Esophagus muscularis mucosa (tissue), 4 donors: ENCODE measurements at regions not wholly inside any gene's neighbourhood (a gene's known extent, or its start where the extent isn't known, plus 50 kb on each side); places are given as distances from the start of the nearest gene placed in this dataset.
"Not testable (repeated sequence)": the region's sequence is repeated elsewhere in the genome, so short reads cannot be mapped to it uniquely, and the experiment has no call there.

Source experiments
- DNase-seq: peaks from one replicate; pipeline ENCODE4 v3.0.0-alpha.2; 2017; ENCODE audit errors: extremely low spot score
- H3K27ac ChIP-seq, 4 donors: fragments of 200-600 bp; sonication (generic); replicated peaks in 1 of 4; 1 replicate in 3 of 4; 2 replicates in 1 of 4; pipeline ENCODE4 v1.5.1; 2016 to 2019; ENCODE audit warnings: mild to moderate bottlenecking in 1 of 4
- H3K27me3 ChIP-seq, 4 donors: fragments of 200-600 bp; sonication (generic); one replicate each; pipeline versions ENCODE4 v1.5.1 to v1.6.0; 2016 to 2019
- H3K36me3 ChIP-seq, 4 donors: fragments of 200-600 bp; sonication (generic); one replicate each; pipeline ENCODE4 v1.5.1; 2016 to 2019
- H3K4me1 ChIP-seq, 4 donors: fragments of 200-600 bp; sonication (generic); one replicate each; pipeline ENCODE4 v1.5.1; 2016 to 2019
- H3K4me3 ChIP-seq, 4 donors: fragments of 200-600 bp; sonication (generic); 1 replicate in 2 of 4; 2 replicates in 2 of 4; pipeline ENCODE4 v1.5.1; 2016 to 2019; ENCODE audit warnings: mild to moderate bottlenecking in 4 of 4, moderate library complexity in 1 of 4
- H3K9me3 ChIP-seq, 4 donors: fragments of 200-600 bp; sonication (generic); 1 replicate in 3 of 4; 2 replicates in 1 of 4; pipeline ENCODE4 v1.5.1; 2016 to 2019
- EP300 ChIP-seq: sonication (generic); formaldehyde crosslinking; IDR thresholded peaks from one replicate; pipeline ENCODE4 v1.6.1; 2017; ENCODE audit warnings: antibody characterized with exemption
- POLR2A ChIP-seq: fragments of 450-650 bp; IDR thresholded peaks from one replicate; pipeline ENCODE4 v1.6.1; 2017; ENCODE audit warnings: antibody characterized with exemption, moderate library complexity, mild to moderate bottlenecking, low read depth
- POLR2AphosphoS5 ChIP-seq, 2 donors: sonication (generic); formaldehyde crosslinking; IDR thresholded peaks; one replicate each; pipeline ENCODE4 v1.6.1; 2017; ENCODE audit warnings: antibody characterized with exemption in 2 of 2
- WGBS: methylation state at CpG from one replicate; pipeline ENCODE4 v1.1.5; 2018; 5-methylcytosine and 5-hydroxymethylcytosine counted together
- intact Hi-C: fragments of 100-400 bp; cut with DNase I; formaldehyde crosslinking; loops from one replicate; pipeline ENCODE4 v1.15.1; 2023
- TF ChIP-seq, protein P1 (sequence below), 3 experiments: fragments of 200-600 bp in 2 of 3; fragments of 450-650 bp in 1 of 3; sonication (generic) in 2 of 3; IDR thresholded peaks; one replicate each; pipeline ENCODE4 v1.5.1; 2017 to 2019; ENCODE audit warnings: antibody characterized with exemption in 3 of 3, mild to moderate bottlenecking in 2 of 3, moderate library complexity in 1 of 3

DNA sequence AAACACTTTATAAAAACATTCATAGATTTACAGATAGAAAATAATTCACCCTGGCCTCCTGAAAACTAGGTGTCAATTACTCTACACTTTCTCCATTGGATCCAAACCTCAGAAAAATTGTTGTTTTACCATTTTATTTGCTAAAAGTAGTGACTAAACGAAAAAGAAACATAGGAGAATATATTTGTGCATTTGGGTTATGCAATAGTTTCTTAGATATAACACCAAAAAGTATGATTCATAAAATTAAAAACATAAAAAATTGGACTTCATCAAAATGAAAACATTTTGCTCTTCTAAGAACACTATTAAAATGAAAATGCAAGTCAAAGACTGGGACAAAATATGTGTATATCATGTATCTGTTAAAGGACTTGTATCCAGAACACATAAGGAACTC lies 671.3 kb downstream of the MAFB start:
- intact Hi-C loops = no loop called here
- Histone ChIP-seq H3K27me3 (no peaks in the 10 kb centered on the region), H3K36me3 (no peaks in the 10 kb centered on the region), H3K27ac (no peak overlapping the region), H3K9me3 (no peaks in the 10 kb centered on the region), H3K4me3 (no peak overlapping the region), H3K4me1 (no peaks in the 10 kb centered on the region)
- DNase-seq = no peak
- WGBS = 71% methylated on average over 1 of the region's 1 CpG
- TF ChIP-seq POLR2A (no peak), EP300 (no peak), POLR2AphosphoS5 (IDR thresholded peaks at IDR 0.05) (no peak)
- TF ChIP-seq, protein P1, sequence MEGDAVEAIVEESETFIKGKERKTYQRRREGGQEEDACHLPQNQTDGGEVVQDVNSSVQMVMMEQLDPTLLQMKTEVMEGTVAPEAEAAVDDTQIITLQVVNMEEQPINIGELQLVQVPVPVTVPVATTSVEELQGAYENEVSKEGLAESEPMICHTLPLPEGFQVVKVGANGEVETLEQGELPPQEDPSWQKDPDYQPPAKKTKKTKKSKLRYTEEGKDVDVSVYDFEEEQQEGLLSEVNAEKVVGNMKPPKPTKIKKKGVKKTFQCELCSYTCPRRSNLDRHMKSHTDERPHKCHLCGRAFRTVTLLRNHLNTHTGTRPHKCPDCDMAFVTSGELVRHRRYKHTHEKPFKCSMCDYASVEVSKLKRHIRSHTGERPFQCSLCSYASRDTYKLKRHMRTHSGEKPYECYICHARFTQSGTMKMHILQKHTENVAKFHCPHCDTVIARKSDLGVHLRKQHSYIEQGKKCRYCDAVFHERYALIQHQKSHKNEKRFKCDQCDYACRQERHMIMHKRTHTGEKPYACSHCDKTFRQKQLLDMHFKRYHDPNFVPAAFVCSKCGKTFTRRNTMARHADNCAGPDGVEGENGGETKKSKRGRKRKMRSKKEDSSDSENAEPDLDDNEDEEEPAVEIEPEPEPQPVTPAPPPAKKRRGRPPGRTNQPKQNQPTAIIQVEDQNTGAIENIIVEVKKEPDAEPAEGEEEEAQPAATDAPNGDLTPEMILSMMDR (IDR thresholded peaks at IDR 0.05) = no peak

DNA sequence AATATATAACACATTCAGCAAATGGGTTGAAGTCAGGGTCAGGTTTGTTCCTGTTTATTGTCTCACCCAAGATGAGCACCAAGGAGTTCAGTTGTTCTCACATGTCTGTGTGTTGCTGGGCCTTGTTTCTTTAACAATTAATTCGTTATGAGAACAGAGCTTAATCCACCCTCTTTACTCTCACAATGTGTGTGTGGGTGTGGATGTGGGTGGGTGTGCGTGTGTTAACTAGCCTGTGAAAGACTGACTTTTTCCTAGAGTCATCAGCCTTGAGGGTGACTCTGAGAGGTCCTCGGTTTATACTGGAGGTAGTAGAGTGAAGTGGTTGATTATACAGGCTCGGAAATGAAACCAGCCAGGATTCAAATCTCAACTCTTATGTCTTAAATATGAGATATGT lies 672.1 kb downstream of the MAFB start:
- no peaks in the 10 kb centered on the region for H3K9me3 ChIP-seq
- intact Hi-C loops = no loop called here
- H3K27me3 ChIP-seq = no peaks in the 10 kb centered on the region
- H3K4me3 ChIP-seq = no peak overlapping the region
- TF ChIP-seq POLR2AphosphoS5 (IDR thresholded peaks at IDR 0.05) (no peak), POLR2A (no peak), EP300 (no peak)
- TF ChIP-seq, protein P1 (IDR thresholded peaks at IDR 0.05) = no peak
- 91% methylated on average over 4 of the region's 4 CpGs for WGBS
- no peak overlapping the region for H3K27ac ChIP-seq
- no peak for DNase-seq
- H3K4me1 ChIP-seq = no peaks in the 10 kb centered on the region
- no peaks in the 10 kb centered on the region for H3K36me3 ChIP-seq

DNA sequence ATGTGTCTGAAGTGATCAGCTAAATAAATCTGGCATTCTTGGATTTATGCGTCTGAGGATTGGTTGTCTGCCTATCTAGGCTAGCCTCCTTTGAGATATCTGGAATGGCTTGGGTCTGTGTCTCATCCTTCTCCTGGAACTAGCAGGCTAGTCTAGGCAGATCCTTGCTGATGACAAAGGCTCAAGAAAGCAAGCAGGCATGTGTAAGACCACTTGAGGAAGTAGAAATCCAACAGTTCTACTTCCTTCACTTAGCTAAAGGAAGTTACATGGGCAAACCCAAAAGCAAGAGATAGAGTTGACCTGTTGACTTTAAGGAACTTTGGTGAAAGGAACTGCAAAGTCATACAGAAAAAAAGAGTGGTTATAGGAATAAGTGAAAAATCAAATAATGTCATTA lies 672.6 kb downstream of the MAFB start:
- no peak for DNase-seq
- no peak for TF ChIP-seq POLR2A
- TF ChIP-seq, protein P1 (IDR thresholded peaks at IDR 0.05) = no peak
- TF ChIP-seq EP300 = no peak
- no peak for TF ChIP-seq POLR2AphosphoS5 (IDR thresholded peaks at IDR 0.05)
- Histone ChIP-seq H3K27ac (no peak overlapping the region), H3K9me3 (no peaks in the 10 kb centered on the region), H3K36me3 (no peaks in the 10 kb centered on the region), H3K27me3 (no peaks in the 10 kb centered on the region), H3K4me3 (no peak overlapping the region), H3K4me1 (no peaks in the 10 kb centered on the region)
- 64% methylated on average over 1 of the region's 1 CpG for WGBS
- intact Hi-C loops = no loop called here

DNA sequence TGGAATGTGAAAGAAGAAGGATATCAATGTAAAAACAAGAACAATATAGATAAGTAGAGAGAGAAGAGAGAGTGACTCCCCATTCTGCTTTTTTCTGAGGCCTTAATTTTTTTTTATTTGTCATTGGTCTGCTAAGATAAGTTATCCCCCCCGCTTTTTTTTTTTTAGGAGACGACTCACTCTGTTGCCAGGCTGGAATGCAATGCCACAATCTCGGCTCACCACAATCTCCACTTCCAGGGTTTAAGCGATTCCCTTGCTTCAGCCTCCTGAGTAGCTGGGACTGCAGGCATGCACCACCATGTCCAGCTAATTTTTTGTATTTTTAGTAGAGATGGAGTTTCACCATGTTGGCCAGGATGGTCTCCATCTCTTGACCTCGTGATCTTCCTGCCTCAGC lies 677.0 kb downstream of the MAFB start:
- H3K27ac ChIP-seq, H3K9me3 ChIP-seq, H3K36me3 ChIP-seq, H3K4me3 ChIP-seq, H3K4me1 ChIP-seq, intact Hi-C loops, DNase-seq, H3K27me3 ChIP-seq: not testable (repeated sequence)
- 71% methylated on average over 5 of the region's 5 CpGs for WGBS

DNA sequence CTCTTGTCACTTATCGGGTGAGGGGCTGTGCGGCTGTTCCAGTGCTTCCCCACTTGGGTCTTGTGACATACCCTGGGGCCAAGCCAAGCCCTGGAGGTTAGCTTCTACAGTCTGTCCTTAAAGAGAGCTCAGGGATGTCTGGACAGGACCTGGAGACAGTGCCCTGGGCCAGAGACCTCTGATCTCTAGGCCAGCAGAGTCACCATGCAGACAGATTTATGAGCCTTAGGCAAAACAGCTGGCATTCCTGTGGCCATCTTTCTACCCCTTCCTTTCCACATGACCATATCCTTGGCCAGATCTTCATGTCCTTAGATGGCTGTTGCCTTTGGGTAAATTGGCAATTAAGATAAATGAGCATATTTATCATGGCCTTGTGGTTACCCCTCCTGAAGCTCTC lies 678.6 kb downstream of the MAFB start:
- Histone ChIP-seq H3K9me3 (no peaks in the 10 kb centered on the region), H3K4me1 (no peaks in the 10 kb centered on the region), H3K27ac (no peak overlapping the region), H3K4me3 (no peak overlapping the region), H3K27me3 (no peaks in the 10 kb centered on the region), H3K36me3 (no peaks in the 10 kb centered on the region)
- WGBS = 90% methylated on average over 2 of the region's 2 CpGs
- no peak for DNase-seq
- intact Hi-C loops = no loop called here
- TF ChIP-seq POLR2AphosphoS5 (IDR thresholded peaks at IDR 0.05) = no peak
- no peak for TF ChIP-seq EP300
- TF ChIP-seq POLR2A = no peak
- TF ChIP-seq, protein P1 (IDR thresholded peaks at IDR 0.05) = no peak
